ENCODE measurements at regions not wholly inside any gene's neighbourhood (a gene's known extent, or its start where the extent isn't known, plus 50 kb on each side); places are given as distances from the start of the nearest gene placed in this dataset.

GRCh38 chr1:47577303-47578025, 139.6 kb downstream of the FOXD2 start:
- TF ChIP-seq TAF1 (IDR thresholded peaks at IDR 0.05; ENCODE audit: borderline replicate concordance, low read depth, low read length), result no peak
- TF ChIP-seq POLR2AphosphoS5 (IDR thresholded peaks at IDR 0.05; ENCODE audit: low read depth, low read length), result no peak
